T-helper 2 cell treated with Interferon-gamma antibody and Interleukin-4, amounts not matched to agents 5 μg/mL and 100 μg/mL, for 36 hours (primary cell): ENCODE measurements at regions not wholly inside any gene's neighbourhood (a gene's known extent, or its start where the extent isn't known, plus 50 kb on each side); places are given as distances from the start of the nearest gene placed in this dataset.

Experiments
- DNase-seq: peaks from one replicate; pipeline ENCODE4 v3.0.0; 2021; ENCODE audit warnings: low spot score
- H3K27ac Mint-ChIP-seq: one replicate; pipeline ENCODE4 v1.8.0; 2021; ENCODE audit warnings: mild to moderate bottlenecking, mixed read lengths
- H3K27me3 Mint-ChIP-seq: one replicate; pipeline ENCODE4 v1.8.0; 2021; ENCODE audit warnings: low read depth, mixed read lengths
- H3K36me3 Mint-ChIP-seq: one replicate; pipeline ENCODE4 v1.8.0; 2021; ENCODE audit warnings: low read depth, mixed read lengths
- H3K4me1 Mint-ChIP-seq: one replicate; pipeline ENCODE4 v1.8.0; 2021; ENCODE audit warnings: low read depth, mixed read lengths
- H3K4me3 Mint-ChIP-seq: one replicate; pipeline ENCODE4 v1.8.0; 2022; ENCODE audit warnings: mild to moderate bottlenecking, moderate library complexity, mixed read lengths
- H3K9me3 Mint-ChIP-seq: one replicate; pipeline ENCODE4 v1.8.0; 2021; ENCODE audit warnings: mixed read lengths

DNA sequence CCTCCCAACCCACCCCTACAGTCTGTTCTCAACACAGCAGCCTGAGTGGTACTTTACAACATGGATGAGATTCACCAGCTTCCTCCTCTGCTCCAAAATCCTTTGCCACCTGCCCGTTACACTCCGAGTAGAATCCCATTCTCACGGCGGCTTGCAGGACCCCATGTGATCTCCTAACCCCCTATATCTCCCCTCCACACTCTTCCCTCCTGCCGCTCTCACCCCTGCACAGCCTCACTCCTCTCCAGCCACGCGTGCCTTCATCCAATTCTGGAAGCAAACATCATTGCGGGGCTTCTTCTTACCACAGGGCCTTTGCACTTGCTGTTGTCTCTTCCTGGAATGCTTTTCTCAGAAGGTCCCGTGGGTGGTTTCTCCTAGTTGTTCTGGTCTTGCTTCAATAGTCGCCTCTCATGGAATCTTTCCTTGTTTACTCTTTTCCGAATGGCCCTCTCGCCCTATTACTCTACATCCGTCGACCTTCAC lies 472.3 kb downstream of the CDH26 start:
- Mint-ChIP-seq H3K4me1 (no peaks in the 10 kb centered on the region), H3K4me3 (no peak overlapping the region), H3K9me3 (no peaks in the 10 kb centered on the region), H3K27me3 (no peaks in the 10 kb centered on the region), H3K36me3 (no peaks in the 10 kb centered on the region), H3K27ac (no peak overlapping the region)
- no peak for DNase-seq

GRCh38 chr20:60431349-60431748 lies 473.1 kb downstream of the CDH26 start:
- Mint-ChIP-seq H3K27ac (no peak overlapping the region), H3K4me3 (no peak overlapping the region), H3K36me3 (no peaks in the 10 kb centered on the region), H3K27me3 (no peaks in the 10 kb centered on the region), H3K4me1 (no peaks in the 10 kb centered on the region), H3K9me3 (no peaks in the 10 kb centered on the region)
- no peak for DNase-seq

GRCh38 chr20:60437418-60437817 lies 479.2 kb downstream of the CDH26 start:
- Mint-ChIP-seq H3K4me3 (no peak overlapping the region), H3K4me1 (no peaks in the 10 kb centered on the region), H3K27ac (no peak overlapping the region), H3K27me3 (no peaks in the 10 kb centered on the region), H3K36me3 (no peaks in the 10 kb centered on the region), H3K9me3 (no peaks in the 10 kb centered on the region)
- no peak for DNase-seq

- H3K27me3 Mint-ChIP-seq: no peaks in the 10 kb centered on the region
- peaks cover 9% of the 10 kb centered on the region for H3K4me1 Mint-ChIP-seq
- H3K36me3 Mint-ChIP-seq: no peaks in the 10 kb centered on the region
- H3K9me3 Mint-ChIP-seq: no peaks in the 10 kb centered on the region
- DNase-seq: no peak
- no peak overlapping the region for H3K27ac Mint-ChIP-seq
- H3K4me3 Mint-ChIP-seq: no peak overlapping the region
These were observed 488.3 kb downstream of the CDH26 start for GRCh38 chr20:60446267-60447111.

DNA sequence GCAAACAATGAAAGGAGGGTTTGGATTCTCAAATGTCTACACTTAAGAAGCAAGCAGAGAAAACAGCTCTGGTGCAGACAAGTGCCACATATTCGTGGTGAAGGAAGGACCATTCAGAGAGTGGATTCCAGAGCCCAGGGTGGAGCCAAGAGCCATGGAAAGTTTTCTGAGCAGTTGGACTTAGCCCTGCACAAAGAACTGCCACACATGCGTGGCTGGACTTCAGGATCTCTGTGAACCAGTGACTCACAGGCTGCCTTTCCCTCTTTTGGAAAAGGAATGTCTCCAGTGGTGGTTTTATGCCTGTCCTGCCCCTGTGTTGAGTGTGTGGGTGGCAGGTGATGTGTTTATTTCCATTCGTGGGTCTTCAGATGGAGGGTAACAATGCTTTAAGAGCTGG lies 489.5 kb downstream of the CDH26 start:
- Mint-ChIP-seq H3K27me3 (no peaks in the 10 kb centered on the region), H3K27ac (no peak overlapping the region), H3K4me1 (peaks cover 9% of the 10 kb centered on the region), H3K4me3 (no peak overlapping the region), H3K36me3 (no peaks in the 10 kb centered on the region), H3K9me3 (no peaks in the 10 kb centered on the region)
- no peak for DNase-seq

- H3K27ac Mint-ChIP-seq: no peak overlapping the region
These were observed 495.4 kb downstream of the CDH26 start for GRCh38 chr20:60453388-60454246.

GRCh38 chr20:60454491-60454890 lies 496.3 kb downstream of the CDH26 start:
- H3K4me1 Mint-ChIP-seq: no peaks in the 10 kb centered on the region
- no peaks in the 10 kb centered on the region for H3K36me3 Mint-ChIP-seq
- no peaks in the 10 kb centered on the region for H3K27me3 Mint-ChIP-seq
- H3K27ac Mint-ChIP-seq: no peak overlapping the region
- no peaks in the 10 kb centered on the region for H3K9me3 Mint-ChIP-seq
- H3K4me3 Mint-ChIP-seq: no peak overlapping the region
- no peak for DNase-seq

More at GRCh38 chr20:60453388-60454246, 495.4 kb downstream of the CDH26 start:
- H3K27me3 Mint-ChIP-seq: no peaks in the 10 kb centered on the region
- no peak overlapping the region for H3K4me3 Mint-ChIP-seq
- no peaks in the 10 kb centered on the region for H3K9me3 Mint-ChIP-seq
- no peak for DNase-seq
- H3K36me3 Mint-ChIP-seq: no peaks in the 10 kb centered on the region
- H3K4me1 Mint-ChIP-seq: no peaks in the 10 kb centered on the region

DNA sequence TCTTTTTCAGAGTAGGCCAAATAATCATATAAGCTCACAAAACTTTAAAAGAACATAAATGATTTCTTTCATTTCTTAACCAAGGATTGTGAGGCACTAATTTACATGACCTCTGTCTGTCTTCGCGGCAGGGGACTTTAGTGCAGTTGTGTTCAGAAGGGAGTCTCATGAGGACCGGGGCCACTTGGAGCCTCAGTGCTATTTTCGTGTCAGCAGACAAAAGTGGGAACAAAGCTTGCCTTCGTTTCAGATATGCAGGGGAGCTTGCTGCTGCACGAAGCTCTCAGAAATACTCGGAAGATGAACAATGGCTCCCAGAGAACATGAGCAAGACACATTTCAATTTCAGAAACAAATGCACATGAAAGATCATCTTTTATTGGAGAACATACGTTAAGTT lies 497.0 kb downstream of the CDH26 start:
- Mint-ChIP-seq H3K27me3 (no peaks in the 10 kb centered on the region), H3K4me3 (no peak overlapping the region), H3K9me3 (no peaks in the 10 kb centered on the region), H3K36me3 (no peaks in the 10 kb centered on the region), H3K27ac (no peak overlapping the region), H3K4me1 (no peaks in the 10 kb centered on the region)
- no peak for DNase-seq

DNA sequence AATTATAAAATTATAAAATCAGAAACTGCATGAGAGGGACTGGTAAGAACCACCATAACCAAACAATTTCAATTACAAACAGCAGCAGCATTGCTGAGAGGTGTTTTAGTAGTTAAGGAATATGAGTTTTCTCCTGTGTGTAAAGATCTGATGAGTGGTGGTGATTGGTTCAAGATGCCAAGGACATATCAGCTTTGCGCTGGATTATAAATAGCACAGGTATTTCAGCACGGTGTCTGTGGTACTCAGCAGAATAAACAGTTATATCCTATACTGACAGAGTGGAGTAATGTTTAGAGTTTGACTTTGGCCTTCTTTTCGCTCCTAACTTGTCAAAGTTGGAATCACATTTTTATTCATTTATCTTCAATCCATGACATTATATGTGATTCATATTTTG lies 501.0 kb downstream of the CDH26 start:
- Mint-ChIP-seq H3K36me3 (no peaks in the 10 kb centered on the region), H3K9me3 (no peaks in the 10 kb centered on the region), H3K27ac (no peak overlapping the region), H3K4me3 (no peak overlapping the region), H3K4me1 (no peaks in the 10 kb centered on the region), H3K27me3 (peaks cover 3% of the 10 kb centered on the region)
- no peak for DNase-seq

DNA sequence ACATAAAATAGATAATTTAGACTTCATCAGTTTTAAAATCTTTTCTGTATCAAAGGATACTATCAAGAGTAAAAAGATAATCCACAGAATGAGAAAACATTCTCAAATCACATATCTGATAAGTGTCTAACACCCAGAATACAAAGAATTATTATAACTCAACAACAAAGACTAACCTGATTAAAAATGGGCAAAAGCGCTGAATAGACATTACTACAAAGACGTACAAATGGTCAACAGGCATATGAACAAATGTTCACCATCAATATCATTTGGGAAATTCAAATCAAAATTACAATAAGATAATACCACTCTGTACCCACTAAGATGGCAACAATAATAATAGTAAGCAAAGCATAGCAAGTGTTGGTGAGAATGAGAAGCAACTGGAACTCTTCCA lies 503.8 kb downstream of the CDH26 start:
- Mint-ChIP-seq H3K9me3 (no peaks in the 10 kb centered on the region), H3K27me3 (peaks cover 3% of the 10 kb centered on the region), H3K36me3 (no peaks in the 10 kb centered on the region), H3K4me3 (no peak overlapping the region), H3K27ac (no peak overlapping the region), H3K4me1 (no peaks in the 10 kb centered on the region)
- no peak for DNase-seq

GRCh38 chr20:60463798-60464197 lies 505.6 kb downstream of the CDH26 start:
- Mint-ChIP-seq H3K4me3 (no peak overlapping the region), H3K4me1 (no peaks in the 10 kb centered on the region), H3K27ac (no peak overlapping the region), H3K9me3 (no peaks in the 10 kb centered on the region), H3K27me3 (peaks cover 3% of the 10 kb centered on the region), H3K36me3 (no peaks in the 10 kb centered on the region)
- no peak for DNase-seq

DNA sequence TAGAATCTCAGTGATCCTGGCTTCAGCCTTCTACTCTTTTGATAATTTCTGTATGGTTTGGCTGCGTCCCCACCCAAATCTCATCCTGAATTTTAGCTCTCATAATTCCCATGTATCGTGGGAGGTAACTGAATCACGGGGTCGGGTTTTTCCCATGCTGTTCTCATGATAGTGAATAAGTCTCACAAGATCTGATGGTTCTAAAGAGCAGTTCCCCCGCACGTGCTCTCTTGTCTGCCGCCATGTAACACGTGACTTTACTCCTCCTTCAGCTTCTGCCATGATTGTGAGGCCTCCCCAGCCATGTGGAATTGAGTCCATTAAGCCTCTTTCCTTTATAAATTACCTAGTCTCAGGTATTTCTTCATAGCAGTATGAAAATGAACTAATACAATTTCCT lies 507.2 kb downstream of the CDH26 start:
- no peak for DNase-seq
- H3K4me3 Mint-ChIP-seq: no peak overlapping the region
- H3K4me1 Mint-ChIP-seq: no peaks in the 10 kb centered on the region

DNA sequence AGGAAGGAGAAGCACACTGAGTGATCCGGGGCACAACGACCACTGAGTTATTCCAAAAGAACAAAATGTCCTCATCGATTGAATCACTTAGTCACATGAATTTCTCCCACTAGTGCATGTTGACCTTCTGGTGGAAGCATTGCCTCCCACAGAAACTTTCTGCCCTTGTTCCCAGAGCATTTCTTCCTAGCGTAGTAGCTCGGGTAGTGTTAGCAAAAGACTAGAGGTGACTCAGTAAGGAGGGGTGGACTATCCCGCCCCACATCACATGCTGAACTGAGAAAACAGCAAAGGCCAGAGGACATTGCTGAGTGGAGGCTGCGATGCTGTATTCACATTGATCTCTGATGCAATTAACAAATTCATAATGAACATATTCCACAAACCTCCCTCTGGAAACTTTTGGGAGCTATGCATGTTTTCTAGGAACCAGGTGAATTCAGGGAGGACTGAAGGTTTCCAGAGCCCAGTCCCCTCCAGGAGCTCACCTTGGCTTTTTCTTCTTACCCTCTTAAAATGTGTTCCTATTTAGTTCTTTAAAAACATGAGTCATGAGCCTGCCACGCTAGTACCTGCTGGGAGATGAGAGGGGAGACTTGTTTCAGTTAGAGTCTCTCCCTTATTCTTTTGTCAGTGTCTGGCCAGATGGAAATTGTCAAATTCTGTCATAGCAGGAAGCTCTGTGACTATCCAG lies 507.9 kb downstream of the CDH26 start:
- H3K27ac Mint-ChIP-seq: no peak overlapping the region
- no peak overlapping the region for H3K4me3 Mint-ChIP-seq
- H3K4me1 Mint-ChIP-seq: no peaks in the 10 kb centered on the region
- H3K27me3 Mint-ChIP-seq: peaks cover 3% of the 10 kb centered on the region
- no peak for DNase-seq
- H3K9me3 Mint-ChIP-seq: no peaks in the 10 kb centered on the region
- H3K36me3 Mint-ChIP-seq: no peaks in the 10 kb centered on the region

More for the DNA sequence above, 507.2 kb downstream of the CDH26 start:
- Mint-ChIP-seq H3K27ac (no peak overlapping the region), H3K36me3 (no peaks in the 10 kb centered on the region), H3K27me3 (peaks cover 3% of the 10 kb centered on the region), H3K9me3 (no peaks in the 10 kb centered on the region)

DNA sequence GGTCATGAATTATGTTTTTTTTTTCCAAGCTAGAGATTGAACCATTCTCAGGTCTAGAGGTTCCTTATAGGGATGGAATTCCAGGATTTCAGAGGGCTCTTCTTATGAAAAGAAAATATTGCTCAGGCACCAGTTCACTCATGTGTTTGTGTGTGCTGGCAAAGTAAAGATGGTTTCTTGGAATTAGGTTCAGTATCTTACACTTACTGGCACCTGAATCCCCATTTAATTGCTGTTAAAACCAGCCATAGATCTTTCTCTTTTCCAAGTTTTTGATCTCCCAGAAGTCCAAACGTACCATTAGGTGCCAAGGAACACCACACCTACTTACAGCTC lies 508.4 kb downstream of the CDH26 start:
- no peaks in the 10 kb centered on the region for H3K9me3 Mint-ChIP-seq

More for the DNA sequence above, 508.4 kb downstream of the CDH26 start:
- peaks cover 3% of the 10 kb centered on the region for H3K27me3 Mint-ChIP-seq
- no peak for DNase-seq
- no peak overlapping the region for H3K4me3 Mint-ChIP-seq
- H3K4me1 Mint-ChIP-seq: no peaks in the 10 kb centered on the region
- no peak overlapping the region for H3K27ac Mint-ChIP-seq
- H3K36me3 Mint-ChIP-seq: no peaks in the 10 kb centered on the region
